Stimulated activated memory B cell treated with anti-CD40 and anti-IgM and Interleukin-4, amounts not matched to agents 10 μg/mL and 1 μg/mL and 100 μg/mL, for 72 hours (primary cell): ENCODE measurements at regions not wholly inside any gene's neighbourhood (a gene's known extent, or its start where the extent isn't known, plus 50 kb on each side); places are given as distances from the start of the nearest gene placed in this dataset.
"Not testable (repeated sequence)": the region's sequence is repeated elsewhere in the genome, so short reads cannot be mapped to it uniquely, and the experiment has no call there.

Experiments used
- ATAC-seq: fragments of 150-1000 bp; cut with Tn5 transposase; 2 replicates; pipeline ENCODE4 v1.10.0; 2021
- H3K27ac Mint-ChIP-seq: one replicate; pipeline ENCODE4 v1.8.0; 2022; ENCODE audit warnings: mild to moderate bottlenecking, mixed read lengths
- H3K27me3 Mint-ChIP-seq: one replicate; pipeline ENCODE4 v1.8.0; 2022; ENCODE audit warnings: mixed read lengths
- H3K36me3 Mint-ChIP-seq: one replicate; pipeline ENCODE4 v1.8.0; 2022; ENCODE audit warnings: mixed read lengths
- H3K4me1 Mint-ChIP-seq: one replicate; pipeline ENCODE4 v1.8.0; 2022; ENCODE audit warnings: mixed read lengths
- H3K4me3 Mint-ChIP-seq: one replicate; pipeline ENCODE4 v1.8.0; 2022; ENCODE audit warnings: mild to moderate bottlenecking, moderate library complexity, mixed read lengths
- H3K9me3 Mint-ChIP-seq: one replicate; pipeline ENCODE4 v1.8.0; 2022; ENCODE audit warnings: mixed read lengths

DNA sequence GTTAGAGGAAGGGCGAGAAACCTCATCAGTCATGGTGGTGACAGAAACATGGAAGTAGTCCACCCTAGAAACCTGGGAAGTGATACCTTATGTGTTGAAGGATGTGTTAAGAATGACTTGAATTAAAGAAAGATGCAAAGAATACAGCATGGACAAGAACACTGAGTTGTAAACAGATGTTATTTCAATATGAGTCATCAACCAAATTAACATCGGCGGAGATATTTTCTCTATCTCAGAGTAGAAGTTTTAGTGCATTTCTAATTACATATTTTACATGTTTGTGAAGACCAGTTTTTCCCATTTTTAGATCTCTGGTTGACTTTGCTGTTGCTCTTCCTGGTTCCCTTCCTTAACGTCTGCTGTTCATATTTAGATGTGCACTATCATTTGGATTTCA, 268.8 kb upstream of the TBL1XR1 start:
- Mint-ChIP-seq H3K4me1 (no peaks in the 10 kb centered on the region), H3K27ac (no peak overlapping the region), H3K4me3 (no peak overlapping the region), H3K36me3 (no peaks in the 10 kb centered on the region), H3K27me3 (no peaks in the 10 kb centered on the region), H3K9me3 (no peaks in the 10 kb centered on the region)
- ATAC-seq: no peak

DNA sequence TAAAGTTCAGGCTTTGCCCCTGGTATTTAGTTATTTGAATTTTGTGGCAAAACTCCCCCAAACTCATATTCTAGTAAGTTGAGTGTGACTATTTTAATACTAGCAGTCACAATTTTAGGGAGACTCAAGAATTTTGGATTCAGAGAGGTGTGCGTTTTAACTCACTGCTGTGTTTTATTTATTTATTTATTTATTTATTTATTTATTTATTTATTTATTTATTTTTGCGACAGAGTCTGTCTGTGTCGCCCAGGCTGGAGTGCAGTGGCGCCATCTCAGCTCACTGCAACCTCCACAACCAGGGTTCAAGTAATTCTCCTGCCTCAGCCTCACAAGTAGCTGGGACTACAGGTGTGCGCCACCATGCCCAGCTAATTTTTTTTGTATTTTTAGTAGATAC, 269.3 kb upstream of the TBL1XR1 start:
- not testable (repeated sequence) for H3K27ac Mint-ChIP-seq, H3K9me3 Mint-ChIP-seq, H3K27me3 Mint-ChIP-seq, H3K4me3 Mint-ChIP-seq, H3K36me3 Mint-ChIP-seq, H3K4me1 Mint-ChIP-seq, ATAC-seq

- Mint-ChIP-seq H3K27me3 (no peaks in the 10 kb centered on the region), H3K4me1 (no peaks in the 10 kb centered on the region), H3K9me3 (no peaks in the 10 kb centered on the region), H3K36me3 (no peaks in the 10 kb centered on the region), H3K4me3 (no peak overlapping the region), H3K27ac (no peak overlapping the region)
- no peak for ATAC-seq
Measured at GRCh38 chr3:177467247-177467985, 270.1 kb upstream of the TBL1XR1 start.

- H3K9me3 Mint-ChIP-seq: no peaks in the 10 kb centered on the region
- H3K4me3 Mint-ChIP-seq: no peak overlapping the region
- ATAC-seq: no peak
- H3K36me3 Mint-ChIP-seq: no peaks in the 10 kb centered on the region
- no peak overlapping the region for H3K27ac Mint-ChIP-seq
- no peaks in the 10 kb centered on the region for H3K27me3 Mint-ChIP-seq
- H3K4me1 Mint-ChIP-seq: no peaks in the 10 kb centered on the region
Measured at GRCh38 chr3:177468331-177468730, 271.0 kb upstream of the TBL1XR1 start.

GRCh38 chr3:177468816-177469215, 271.5 kb upstream of the TBL1XR1 start:
- no peaks in the 10 kb centered on the region for H3K27me3 Mint-ChIP-seq
- no peak overlapping the region for H3K27ac Mint-ChIP-seq
- no peaks in the 10 kb centered on the region for H3K36me3 Mint-ChIP-seq
- ATAC-seq: no peak
- no peak overlapping the region for H3K4me3 Mint-ChIP-seq
- H3K4me1 Mint-ChIP-seq: no peaks in the 10 kb centered on the region
- H3K9me3 Mint-ChIP-seq: no peaks in the 10 kb centered on the region

- ATAC-seq: no peak
- Mint-ChIP-seq H3K36me3 (no peaks in the 10 kb centered on the region), H3K9me3 (no peaks in the 10 kb centered on the region), H3K27ac (no peak overlapping the region), H3K4me1 (no peaks in the 10 kb centered on the region), H3K27me3 (no peaks in the 10 kb centered on the region), H3K4me3 (no peak overlapping the region)
Measured at GRCh38 chr3:177469216-177469615, 271.9 kb upstream of the TBL1XR1 start.

DNA sequence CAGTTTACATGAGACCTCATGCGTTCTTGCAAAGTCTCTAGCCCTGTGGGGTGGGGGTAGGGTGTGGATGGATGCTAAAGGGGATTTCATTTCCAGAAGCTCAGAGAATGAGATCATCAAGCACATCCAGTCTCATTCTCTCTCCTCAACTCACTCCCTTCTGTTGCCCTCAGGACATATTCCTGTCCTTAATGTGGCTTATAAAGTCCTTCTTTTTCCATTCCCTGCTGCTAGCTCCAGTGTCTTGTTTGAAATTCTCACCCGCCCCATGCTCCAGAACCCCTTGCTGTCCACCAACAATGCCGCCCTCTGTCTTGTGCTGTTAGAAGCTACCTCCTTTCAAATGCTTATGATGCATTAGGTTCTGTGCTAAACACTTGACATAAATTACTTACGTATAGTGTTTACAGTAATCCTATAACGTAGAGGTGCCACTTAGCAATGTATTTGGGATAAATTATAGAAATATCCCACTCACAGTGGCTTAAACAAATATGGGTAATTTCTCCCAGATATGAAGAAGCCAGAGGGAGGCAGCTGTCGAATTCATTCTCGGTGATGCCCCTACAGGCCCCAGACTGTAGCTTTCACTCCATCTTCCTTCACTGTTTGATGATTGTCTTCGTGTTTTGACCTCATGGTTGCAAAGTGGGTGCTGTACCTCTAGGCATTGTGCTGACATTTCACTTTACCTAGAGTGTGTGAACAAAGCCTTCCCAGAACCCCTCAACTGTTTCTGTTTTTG, 273.1 kb upstream of the TBL1XR1 start:
- no peaks in the 10 kb centered on the region for H3K36me3 Mint-ChIP-seq
- no peaks in the 10 kb centered on the region for H3K27me3 Mint-ChIP-seq
- H3K9me3 Mint-ChIP-seq: no peaks in the 10 kb centered on the region
- no peak overlapping the region for H3K27ac Mint-ChIP-seq
- no peak for ATAC-seq
- H3K4me3 Mint-ChIP-seq: no peak overlapping the region
- H3K4me1 Mint-ChIP-seq: no peaks in the 10 kb centered on the region

- Mint-ChIP-seq H3K27ac (no peak overlapping the region), H3K27me3 (no peaks in the 10 kb centered on the region), H3K4me1 (no peaks in the 10 kb centered on the region), H3K4me3 (no peak overlapping the region), H3K9me3 (no peaks in the 10 kb centered on the region), H3K36me3 (no peaks in the 10 kb centered on the region)
- ATAC-seq: no peak
Measured at GRCh38 chr3:177471733-177472480, 274.6 kb upstream of the TBL1XR1 start.

DNA sequence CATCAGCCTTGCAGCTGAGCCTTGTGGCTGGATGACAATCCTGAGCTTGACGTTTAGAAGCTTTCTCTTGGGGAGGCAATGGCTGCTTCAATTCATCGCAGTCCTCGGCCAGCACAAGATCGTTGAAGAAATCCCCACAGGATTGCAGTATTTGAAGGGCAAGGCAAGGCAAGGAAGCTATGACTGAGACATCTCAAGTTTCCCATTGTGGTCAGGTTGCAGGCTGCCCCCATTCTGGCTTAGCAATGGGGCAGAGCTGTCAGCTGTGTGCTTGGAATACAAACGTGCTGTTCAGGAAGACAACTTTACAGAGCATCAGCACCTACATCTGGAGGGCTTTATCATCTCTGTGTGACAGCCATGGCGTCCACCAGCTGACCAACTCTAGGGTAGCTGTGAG, 275.9 kb upstream of the TBL1XR1 start:
- no peaks in the 10 kb centered on the region for H3K9me3 Mint-ChIP-seq
- H3K27me3 Mint-ChIP-seq: no peaks in the 10 kb centered on the region
- no peak for ATAC-seq
- no peaks in the 10 kb centered on the region for H3K4me1 Mint-ChIP-seq
- no peak overlapping the region for H3K27ac Mint-ChIP-seq
- no peak overlapping the region for H3K4me3 Mint-ChIP-seq
- no peaks in the 10 kb centered on the region for H3K36me3 Mint-ChIP-seq

DNA sequence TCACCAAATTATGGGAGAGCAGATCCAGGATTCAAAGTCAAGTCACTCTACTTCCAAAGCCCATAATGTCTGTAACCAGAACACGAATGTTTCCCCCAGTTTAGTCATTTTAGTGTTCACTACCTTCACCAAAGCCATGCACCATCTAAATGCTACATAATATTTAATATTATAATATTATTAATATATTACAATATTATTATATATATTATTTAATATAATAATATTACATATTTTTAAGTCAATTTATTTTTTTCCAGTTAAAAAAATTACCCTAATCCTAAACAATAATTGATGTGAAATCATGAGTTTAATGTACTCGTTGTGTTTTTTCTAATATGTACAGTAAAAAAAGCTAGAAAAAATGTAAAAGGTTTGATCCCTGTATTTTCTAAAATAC, 276.6 kb upstream of the TBL1XR1 start:
- Mint-ChIP-seq H3K27ac (no peak overlapping the region), H3K9me3 (no peaks in the 10 kb centered on the region), H3K4me1 (no peaks in the 10 kb centered on the region), H3K36me3 (no peaks in the 10 kb centered on the region), H3K4me3 (no peak overlapping the region), H3K27me3 (no peaks in the 10 kb centered on the region)
- ATAC-seq: no peak

GRCh38 chr3:177474652-177475355, 277.5 kb upstream of the TBL1XR1 start:
- Mint-ChIP-seq H3K27me3 (no peaks in the 10 kb centered on the region), H3K4me1 (no peaks in the 10 kb centered on the region), H3K9me3 (no peaks in the 10 kb centered on the region), H3K36me3 (no peaks in the 10 kb centered on the region), H3K27ac (no peak overlapping the region), H3K4me3 (no peak overlapping the region)
- ATAC-seq: no peak

GRCh38 chr3:177475356-177475665, 278.0 kb upstream of the TBL1XR1 start:
- no peaks in the 10 kb centered on the region for H3K27me3 Mint-ChIP-seq
- ATAC-seq: no peak
- H3K4me1 Mint-ChIP-seq: no peaks in the 10 kb centered on the region
- no peak overlapping the region for H3K27ac Mint-ChIP-seq
- H3K36me3 Mint-ChIP-seq: no peaks in the 10 kb centered on the region
- H3K9me3 Mint-ChIP-seq: no peaks in the 10 kb centered on the region
- no peak overlapping the region for H3K4me3 Mint-ChIP-seq

- Mint-ChIP-seq H3K4me3 (no peak overlapping the region), H3K9me3 (no peaks in the 10 kb centered on the region), H3K27ac (no peak overlapping the region), H3K36me3 (no peaks in the 10 kb centered on the region), H3K4me1 (no peaks in the 10 kb centered on the region), H3K27me3 (no peaks in the 10 kb centered on the region)
- no peak for ATAC-seq
Measured at GRCh38 chr3:177476495-177476894, 279.2 kb upstream of the TBL1XR1 start.

DNA sequence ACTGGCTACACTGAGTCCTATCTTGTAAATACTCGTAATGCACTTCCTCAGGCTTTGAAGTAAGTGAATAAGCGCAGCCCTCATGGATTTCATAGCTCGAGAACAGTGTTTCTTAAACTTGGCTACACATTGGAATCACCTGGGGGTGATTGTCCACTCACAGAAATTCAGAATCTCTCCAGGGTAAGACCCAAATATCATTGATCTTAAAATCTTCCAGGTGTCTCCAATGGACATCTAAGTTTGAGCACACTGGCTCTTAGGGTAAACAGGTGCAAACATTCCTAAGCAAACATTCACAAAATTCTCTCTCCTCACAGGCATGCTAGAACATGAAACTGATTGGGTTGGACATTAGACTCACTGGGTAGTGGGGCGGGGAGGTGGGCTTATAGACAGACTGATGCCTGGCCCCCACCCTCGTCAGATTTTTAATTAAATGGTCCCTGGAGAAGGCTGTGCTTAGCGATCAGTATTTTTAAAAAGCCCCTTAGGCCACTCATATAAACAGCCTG, 279.7 kb upstream of the TBL1XR1 start:
- no peak overlapping the region for H3K4me3 Mint-ChIP-seq
- no peaks in the 10 kb centered on the region for H3K4me1 Mint-ChIP-seq
- H3K36me3 Mint-ChIP-seq: no peaks in the 10 kb centered on the region
- no peaks in the 10 kb centered on the region for H3K9me3 Mint-ChIP-seq
- no peak overlapping the region for H3K27ac Mint-ChIP-seq
- H3K27me3 Mint-ChIP-seq: no peaks in the 10 kb centered on the region
- ATAC-seq: no peak

- Mint-ChIP-seq H3K4me3 (no peak overlapping the region), H3K36me3 (no peaks in the 10 kb centered on the region), H3K9me3 (no peaks in the 10 kb centered on the region), H3K4me1 (no peaks in the 10 kb centered on the region), H3K27me3 (no peaks in the 10 kb centered on the region), H3K27ac (no peak overlapping the region)
- no peak for ATAC-seq
Measured at GRCh38 chr3:177478170-177478867, 281.0 kb upstream of the TBL1XR1 start.
